DND-41 (cell line): ENCODE measurements at regions not wholly inside any gene's neighbourhood (a gene's known extent, or its start where the extent isn't known, plus 50 kb on each side); places are given as distances from the start of the nearest gene placed in this dataset.

Experiments used
- EZH2 ChIP-seq: IDR thresholded peaks from 3 replicates; pipeline ENCODE4 v1.6.1; 2012; ENCODE audit warnings: borderline replicate concordance, low read depth, mild to moderate bottlenecking, moderate library complexity, low read length, inconsistent platforms; ENCODE audit not compliant: severe bottlenecking
- TF ChIP-seq, protein P1 (sequence below): IDR thresholded peaks from 2 replicates; pipeline ENCODE4 v1.5.1; 2012; ENCODE audit warnings: borderline replicate concordance, low read length, moderate library complexity, mild to moderate bottlenecking; ENCODE audit not compliant: poor library complexity, severe bottlenecking; ENCODE audit errors: extremely low read depth

- TF ChIP-seq, protein P1, sequence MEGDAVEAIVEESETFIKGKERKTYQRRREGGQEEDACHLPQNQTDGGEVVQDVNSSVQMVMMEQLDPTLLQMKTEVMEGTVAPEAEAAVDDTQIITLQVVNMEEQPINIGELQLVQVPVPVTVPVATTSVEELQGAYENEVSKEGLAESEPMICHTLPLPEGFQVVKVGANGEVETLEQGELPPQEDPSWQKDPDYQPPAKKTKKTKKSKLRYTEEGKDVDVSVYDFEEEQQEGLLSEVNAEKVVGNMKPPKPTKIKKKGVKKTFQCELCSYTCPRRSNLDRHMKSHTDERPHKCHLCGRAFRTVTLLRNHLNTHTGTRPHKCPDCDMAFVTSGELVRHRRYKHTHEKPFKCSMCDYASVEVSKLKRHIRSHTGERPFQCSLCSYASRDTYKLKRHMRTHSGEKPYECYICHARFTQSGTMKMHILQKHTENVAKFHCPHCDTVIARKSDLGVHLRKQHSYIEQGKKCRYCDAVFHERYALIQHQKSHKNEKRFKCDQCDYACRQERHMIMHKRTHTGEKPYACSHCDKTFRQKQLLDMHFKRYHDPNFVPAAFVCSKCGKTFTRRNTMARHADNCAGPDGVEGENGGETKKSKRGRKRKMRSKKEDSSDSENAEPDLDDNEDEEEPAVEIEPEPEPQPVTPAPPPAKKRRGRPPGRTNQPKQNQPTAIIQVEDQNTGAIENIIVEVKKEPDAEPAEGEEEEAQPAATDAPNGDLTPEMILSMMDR, result no peak
- TF ChIP-seq EZH2, result no peak
Measured at GRCh38 chr4:12270546-12270945, 841.9 kb upstream of the HS3ST1 start.
